ENCODE measurements at regions not wholly inside any gene's neighbourhood (a gene's known extent, or its start where the extent isn't known, plus 50 kb on each side); places are given as distances from the start of the nearest gene placed in this dataset.

- TF ChIP-seq CTCF (IDR thresholded peaks at IDR 0.05), result no peak
- no peak for TF ChIP-seq ZFX (IDR thresholded peaks at IDR 0.05; ENCODE audit: borderline replicate concordance)
Measured at GRCh38 chr3:31230425-31231223, 302.1 kb upstream of the STT3B start.
